ENCODE measurements at regions not wholly inside any gene's neighbourhood (a gene's known extent, or its start where the extent isn't known, plus 50 kb on each side); places are given as distances from the start of the nearest gene placed in this dataset.

DNA sequence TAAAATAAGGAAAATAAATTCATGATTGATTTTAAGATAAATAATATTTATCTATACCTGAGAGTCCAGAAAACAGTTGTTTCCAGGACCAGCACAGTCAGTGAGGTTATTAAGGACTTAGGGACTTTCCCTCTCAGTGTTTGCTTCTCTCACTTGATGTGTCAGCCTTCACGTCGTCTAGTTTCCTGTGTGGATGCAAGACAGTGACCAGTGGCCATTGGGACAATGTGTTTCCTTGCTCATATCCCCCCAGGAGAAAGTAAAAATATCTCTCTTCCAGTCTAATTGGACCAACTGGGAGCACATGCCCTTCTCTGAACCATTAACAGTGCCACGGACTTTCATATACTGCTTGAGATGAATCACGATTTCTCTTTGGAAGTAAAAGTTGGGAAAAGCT is 157.8 kb upstream of the CTNNB1 start:
- Histone ChIP-seq H3K27me3 (ENCODE audit: control insufficient read depth in 3 of 3, insufficient read depth in 3 of 3, low read length in 2 of 3) (no peaks in the 10 kb centered on the region), H3K36me3 (ENCODE audit: control insufficient read depth in 4 of 4, insufficient read depth in 4 of 4, low read length in 4 of 4) (no peaks in the 10 kb centered on the region), H3K9me3 (ENCODE audit: control insufficient read depth in 4 of 4, insufficient read depth in 3 of 4, low read length in 3 of 4) (no peaks in the 10 kb centered on the region), H3K4me3 (no peak overlapping the region), H3K9ac (ENCODE audit: insufficient read depth in 1 of 2, low read length in 2 of 2) (no peak overlapping the region), H3K27ac (ENCODE audit: low read depth in 1 of 2, low read length in 1 of 2) (peak overlapping the region in 1 of 2 donors; percentile 49), H3K4me1 (ENCODE audit: control insufficient read depth in 5 of 5, insufficient read depth in 5 of 5, low read length in 5 of 5) (peaks cover 0 to 5% (median 0%) of the 10 kb centered on the region in 5 donors)
- WGBS, 2 donors: 51 to 62% methylated on average over 4 of the region's 4 CpGs
- TF ChIP-seq CTCF (IDR thresholded peaks at IDR 0.05; ENCODE audit: control extremely low read depth, extremely low read depth): no peak
- DNase-seq: no peak
- no peak for ATAC-seq (ENCODE audit: insufficient read depth, low FRiP score)

GRCh38 chr3:41041899-41042298 is 157.4 kb upstream of the CTNNB1 start:
- 77 to 80% methylated on average over 1 of the region's 1 CpG for WGBS, 2 donors
- no peak overlapping the region for H3K9ac ChIP-seq (ENCODE audit: insufficient read depth in 1 of 2, low read length in 2 of 2)
- peak overlapping the region in 1 of 2 donors; percentile 49 for H3K27ac ChIP-seq (ENCODE audit: low read depth in 1 of 2, low read length in 1 of 2)
- H3K4me1 ChIP-seq (ENCODE audit: control insufficient read depth in 5 of 5, insufficient read depth in 5 of 5, low read length in 5 of 5): peaks cover 0 to 5% (median 0%) of the 10 kb centered on the region in 5 donors
- no peaks in the 10 kb centered on the region for H3K36me3 ChIP-seq (ENCODE audit: control insufficient read depth in 4 of 4, insufficient read depth in 4 of 4, low read length in 4 of 4)
- no peak for DNase-seq
- H3K27me3 ChIP-seq (ENCODE audit: control insufficient read depth in 3 of 3, insufficient read depth in 3 of 3, low read length in 2 of 3): no peaks in the 10 kb centered on the region
- ATAC-seq (ENCODE audit: insufficient read depth, low FRiP score): no peak
- no peak for TF ChIP-seq CTCF (IDR thresholded peaks at IDR 0.05; ENCODE audit: control extremely low read depth, extremely low read depth)
- no peak overlapping the region for H3K4me3 ChIP-seq
- no peaks in the 10 kb centered on the region for H3K9me3 ChIP-seq (ENCODE audit: control insufficient read depth in 4 of 4, insufficient read depth in 3 of 4, low read length in 3 of 4)

DNA sequence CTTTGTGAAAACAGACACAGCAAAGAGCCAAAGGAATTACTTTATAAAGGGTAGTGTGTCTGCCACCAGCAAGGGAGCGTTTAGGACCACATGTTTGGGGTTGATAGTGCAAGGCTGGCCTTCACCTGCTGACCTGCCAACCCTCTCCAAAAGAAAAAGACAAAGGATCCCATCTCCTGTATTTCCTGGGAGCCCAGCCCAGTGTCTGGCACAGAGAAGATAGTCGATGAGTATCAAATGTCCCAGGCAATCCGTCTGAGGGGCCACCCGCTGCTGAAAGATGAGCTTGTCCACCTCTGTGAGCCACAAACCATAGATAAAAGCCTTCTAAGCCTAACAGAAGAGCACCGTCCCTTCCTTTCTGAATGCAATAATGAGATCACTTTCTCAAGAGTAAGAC is 154.8 kb upstream of the CTNNB1 start:
- Histone ChIP-seq H3K9ac (ENCODE audit: insufficient read depth in 1 of 2, low read length in 2 of 2) (no peak overlapping the region), H3K4me3 (no peak overlapping the region), H3K27ac (ENCODE audit: low read depth in 1 of 2, low read length in 1 of 2) (no peak overlapping the region), H3K36me3 (ENCODE audit: control insufficient read depth in 4 of 4, insufficient read depth in 4 of 4, low read length in 4 of 4) (no peaks in the 10 kb centered on the region), H3K9me3 (ENCODE audit: control insufficient read depth in 4 of 4, insufficient read depth in 3 of 4, low read length in 3 of 4) (no peaks in the 10 kb centered on the region), H3K27me3 (ENCODE audit: control insufficient read depth in 3 of 3, insufficient read depth in 3 of 3, low read length in 2 of 3) (no peaks in the 10 kb centered on the region), H3K4me1 (ENCODE audit: control insufficient read depth in 5 of 5, insufficient read depth in 5 of 5, low read length in 5 of 5) (peaks cover 0 to 5% (median 0%) of the 10 kb centered on the region in 5 donors)
- TF ChIP-seq CTCF (IDR thresholded peaks at IDR 0.05; ENCODE audit: control extremely low read depth, extremely low read depth): no peak
- WGBS, 2 donors: 81 to 90% methylated on average over 5 of the region's 5 CpGs
- ATAC-seq (ENCODE audit: insufficient read depth, low FRiP score) (no peak), DNase-seq (no peak)

DNA sequence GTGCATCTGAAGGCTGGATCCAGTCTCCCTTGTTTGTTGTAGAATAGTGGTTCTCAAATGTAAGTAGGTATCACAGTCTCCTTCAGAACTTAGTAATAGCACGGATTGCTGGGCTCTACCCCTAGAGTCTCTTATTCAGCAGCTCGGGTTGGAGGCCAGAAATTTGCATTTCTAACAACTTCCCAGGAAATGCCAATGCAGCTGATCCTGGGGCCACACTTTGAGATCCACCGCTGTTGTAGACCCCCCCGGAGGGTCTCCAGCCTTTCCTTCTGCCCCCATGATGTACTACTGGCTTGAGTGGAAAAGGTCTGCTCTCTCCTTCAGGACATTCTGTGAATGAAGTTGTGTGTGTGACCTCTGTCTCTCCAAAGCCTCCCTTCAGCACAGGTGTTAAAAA is 153.8 kb upstream of the CTNNB1 start:
- no peak for TF ChIP-seq CTCF (IDR thresholded peaks at IDR 0.05; ENCODE audit: control extremely low read depth, extremely low read depth)
- ATAC-seq (ENCODE audit: insufficient read depth, low FRiP score): no peak

More for the DNA sequence above, 153.8 kb upstream of the CTNNB1 start:
- no peak overlapping the region for H3K4me3 ChIP-seq
- H3K27ac ChIP-seq (ENCODE audit: low read depth in 1 of 2, low read length in 1 of 2): no peak overlapping the region
- no peak overlapping the region for H3K9ac ChIP-seq (ENCODE audit: insufficient read depth in 1 of 2, low read length in 2 of 2)
- no peaks in the 10 kb centered on the region for H3K36me3 ChIP-seq (ENCODE audit: control insufficient read depth in 4 of 4, insufficient read depth in 4 of 4, low read length in 4 of 4)
- DNase-seq: no peak
- peaks cover 0 to 5% (median 0%) of the 10 kb centered on the region in 5 donors for H3K4me1 ChIP-seq (ENCODE audit: control insufficient read depth in 5 of 5, insufficient read depth in 5 of 5, low read length in 5 of 5)
- no peaks in the 10 kb centered on the region for H3K9me3 ChIP-seq (ENCODE audit: control insufficient read depth in 4 of 4, insufficient read depth in 3 of 4, low read length in 3 of 4)
- no peaks in the 10 kb centered on the region for H3K27me3 ChIP-seq (ENCODE audit: control insufficient read depth in 3 of 3, insufficient read depth in 3 of 3, low read length in 2 of 3)
- WGBS, 2 donors: 85 to 89% methylated on average over 4 of the region's 4 CpGs

All from lung (tissue), 11 donors.